Activated T-helper 1 cell treated with anti-CD3 and anti-CD28 coated beads, Interleukin-12 subunit alpha, Interleukin-12 subunit beta, Interleukin-2, Interleukin-4 antibody, amounts not matched to agents 30 ng/mL and 10 ng/mL and 1 ng/mL, durations not matched to agents 14 hours and 24 hours and 36 hours (primary cell): ENCODE measurements at regions not wholly inside any gene's neighbourhood (a gene's known extent, or its start where the extent isn't known, plus 50 kb on each side); places are given as distances from the start of the nearest gene placed in this dataset.

Experiments
- DNase-seq: peaks from one replicate; pipeline ENCODE4 v3.0.0; 2021; ENCODE audit warnings: low spot score
- H3K27ac Mint-ChIP-seq: one replicate; pipeline ENCODE4 v1.8.0; 2021; ENCODE audit warnings: mild to moderate bottlenecking, mixed read lengths
- H3K27me3 Mint-ChIP-seq: one replicate; pipeline ENCODE4 v1.8.0; 2022; ENCODE audit warnings: mild to moderate bottlenecking, moderate library complexity, mixed read lengths; ENCODE audit not compliant: insufficient read depth
- H3K36me3 Mint-ChIP-seq: one replicate; pipeline ENCODE4 v1.8.0; 2021; ENCODE audit warnings: low read depth, mixed read lengths
- H3K4me1 Mint-ChIP-seq: one replicate; pipeline ENCODE4 v1.8.0; 2021; ENCODE audit warnings: low read depth, mixed read lengths
- H3K4me3 Mint-ChIP-seq: one replicate; pipeline ENCODE4 v1.8.0; 2021; ENCODE audit warnings: mild to moderate bottlenecking, moderate library complexity, mixed read lengths
- H3K9me3 Mint-ChIP-seq: one replicate; pipeline ENCODE4 v1.8.0; 2021; ENCODE audit warnings: mixed read lengths
- intact Hi-C: fragments of 100-400 bp; cut with micrococcal nuclease; formaldehyde crosslinking; loops from one replicate; pipeline ENCODE4 v1.15.1; 2024

- Mint-ChIP-seq H3K36me3 (no peaks in the 10 kb centered on the region), H3K9me3 (no peaks in the 10 kb centered on the region), H3K27me3 (no peaks in the 10 kb centered on the region), H3K4me1 (no peaks in the 10 kb centered on the region), H3K27ac (no peak overlapping the region), H3K4me3 (no peak overlapping the region)
- intact Hi-C loops, result no loop called here
- no peak for DNase-seq
Measured at GRCh38 chr4:177671845-177672244, 229.6 kb upstream of the AGA start.

- H3K27me3 Mint-ChIP-seq, result no peaks in the 10 kb centered on the region
- H3K4me1 Mint-ChIP-seq, result no peaks in the 10 kb centered on the region
Measured at GRCh38 chr4:177673985-177674489, 231.8 kb upstream of the AGA start.

GRCh38 chr4:177680308-177680707 lies 238.1 kb upstream of the AGA start:
- intact Hi-C loops, result no loop called here
- Mint-ChIP-seq H3K36me3 (no peaks in the 10 kb centered on the region), H3K27me3 (no peaks in the 10 kb centered on the region), H3K4me3 (no peak overlapping the region), H3K9me3 (no peaks in the 10 kb centered on the region), H3K27ac (no peak overlapping the region), H3K4me1 (no peaks in the 10 kb centered on the region)
- no peak for DNase-seq

More at GRCh38 chr4:177673985-177674489, 231.8 kb upstream of the AGA start:
- Mint-ChIP-seq H3K36me3 (no peaks in the 10 kb centered on the region), H3K4me3 (no peak overlapping the region), H3K9me3 (no peaks in the 10 kb centered on the region), H3K27ac (no peak overlapping the region)
- no peak for DNase-seq
- intact Hi-C loops, result no loop called here

DNA sequence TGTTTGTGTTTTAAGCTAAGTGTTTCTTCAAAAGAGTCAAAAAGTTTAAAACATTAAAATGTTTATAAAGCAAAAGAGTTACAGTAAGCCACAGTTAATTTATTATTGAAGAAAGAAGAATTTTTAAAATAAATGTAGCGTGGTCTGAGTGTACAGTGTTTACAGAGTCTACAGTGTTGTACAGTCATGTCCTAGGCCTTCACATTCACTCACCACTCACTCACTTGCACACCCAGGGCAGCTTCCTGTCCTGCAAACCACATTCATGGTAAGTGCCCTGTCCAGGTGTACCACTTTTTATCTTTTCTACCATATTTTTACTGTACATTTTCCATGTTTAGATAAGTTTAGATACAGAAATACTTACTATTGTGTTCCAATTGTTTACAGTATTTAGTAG lies 239.7 kb upstream of the AGA start:
- H3K27ac Mint-ChIP-seq, result no peak overlapping the region
- no peak overlapping the region for H3K4me3 Mint-ChIP-seq
- no peak for DNase-seq
- no peaks in the 10 kb centered on the region for H3K36me3 Mint-ChIP-seq
- H3K27me3 Mint-ChIP-seq, result no peaks in the 10 kb centered on the region
- H3K9me3 Mint-ChIP-seq, result no peaks in the 10 kb centered on the region
- no peaks in the 10 kb centered on the region for H3K4me1 Mint-ChIP-seq
- intact Hi-C loops, result no loop called here

- Mint-ChIP-seq H3K27me3 (peaks cover 1% of the 10 kb centered on the region), H3K36me3 (no peaks in the 10 kb centered on the region), H3K9me3 (no peaks in the 10 kb centered on the region), H3K4me1 (no peaks in the 10 kb centered on the region), H3K4me3 (no peak overlapping the region), H3K27ac (no peak overlapping the region)
- intact Hi-C loops, result no loop called here
- no peak for DNase-seq
Measured at GRCh38 chr4:177687117-177687516, 244.9 kb upstream of the AGA start.

GRCh38 chr4:177692907-177693306 lies 250.7 kb upstream of the AGA start:
- Mint-ChIP-seq H3K4me3 (no peak overlapping the region), H3K4me1 (no peaks in the 10 kb centered on the region), H3K36me3 (no peaks in the 10 kb centered on the region), H3K27ac (no peak overlapping the region), H3K9me3 (no peaks in the 10 kb centered on the region), H3K27me3 (peaks cover 1% of the 10 kb centered on the region)
- DNase-seq, result no peak
- intact Hi-C loops, result no loop called here

- H3K27ac Mint-ChIP-seq, result no peak overlapping the region
- H3K4me3 Mint-ChIP-seq, result no peak overlapping the region
Measured at GRCh38 chr4:177696438-177696966, 254.3 kb upstream of the AGA start.

GRCh38 chr4:177699365-177700213 lies 257.4 kb upstream of the AGA start:
- no peaks in the 10 kb centered on the region for H3K27me3 Mint-ChIP-seq
- intact Hi-C loops, result no loop called here
- H3K27ac Mint-ChIP-seq, result no peak overlapping the region
- no peaks in the 10 kb centered on the region for H3K9me3 Mint-ChIP-seq
- no peak for DNase-seq
- no peak overlapping the region for H3K4me3 Mint-ChIP-seq
- H3K4me1 Mint-ChIP-seq, result no peaks in the 10 kb centered on the region
- no peaks in the 10 kb centered on the region for H3K36me3 Mint-ChIP-seq

More at GRCh38 chr4:177696438-177696966, 254.3 kb upstream of the AGA start:
- Mint-ChIP-seq H3K4me1 (no peaks in the 10 kb centered on the region), H3K9me3 (no peaks in the 10 kb centered on the region), H3K27me3 (no peaks in the 10 kb centered on the region), H3K36me3 (no peaks in the 10 kb centered on the region)
- DNase-seq, result no peak
- intact Hi-C loops, result no loop called here

- no peaks in the 10 kb centered on the region for H3K27me3 Mint-ChIP-seq
- H3K9me3 Mint-ChIP-seq, result no peaks in the 10 kb centered on the region
- intact Hi-C loops, result no loop called here
Measured at GRCh38 chr4:177706916-177707315, 264.7 kb upstream of the AGA start.

GRCh38 chr4:177713454-177713853 lies 271.2 kb upstream of the AGA start:
- Mint-ChIP-seq H3K4me3 (no peak overlapping the region), H3K36me3 (no peaks in the 10 kb centered on the region), H3K27ac (no peak overlapping the region), H3K9me3 (no peaks in the 10 kb centered on the region), H3K27me3 (peaks cover 2% of the 10 kb centered on the region), H3K4me1 (no peaks in the 10 kb centered on the region)
- DNase-seq, result no peak
- intact Hi-C loops, result no loop called here

More at GRCh38 chr4:177706916-177707315, 264.7 kb upstream of the AGA start:
- no peaks in the 10 kb centered on the region for H3K4me1 Mint-ChIP-seq
- no peak overlapping the region for H3K27ac Mint-ChIP-seq
- DNase-seq, result no peak
- no peaks in the 10 kb centered on the region for H3K36me3 Mint-ChIP-seq
- no peak overlapping the region for H3K4me3 Mint-ChIP-seq

DNA sequence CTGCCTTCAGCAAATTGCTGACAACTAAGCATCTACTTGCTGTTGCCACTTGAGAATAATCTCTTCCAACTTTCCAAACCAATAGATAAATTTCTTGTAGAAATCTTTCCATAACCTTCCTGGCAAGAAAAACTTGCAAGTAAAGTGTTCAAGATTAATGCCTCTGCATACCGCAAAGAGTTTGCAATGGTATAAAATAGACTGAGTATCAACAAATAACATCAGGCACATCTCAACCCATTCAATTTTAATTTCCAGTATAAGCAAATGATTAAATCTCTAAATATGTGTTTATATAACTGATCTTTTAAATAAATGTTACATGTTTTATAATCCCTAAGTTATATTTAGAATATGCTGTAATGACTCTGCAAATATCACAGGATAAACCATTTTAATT lies 275.2 kb upstream of the AGA start:
- no peaks in the 10 kb centered on the region for H3K4me1 Mint-ChIP-seq
- intact Hi-C loops, result no loop called here
- no peak for DNase-seq
- H3K27ac Mint-ChIP-seq, result no peak overlapping the region
- H3K27me3 Mint-ChIP-seq, result peaks cover 2% of the 10 kb centered on the region
- no peaks in the 10 kb centered on the region for H3K9me3 Mint-ChIP-seq
- no peaks in the 10 kb centered on the region for H3K36me3 Mint-ChIP-seq
- no peak overlapping the region for H3K4me3 Mint-ChIP-seq

DNA sequence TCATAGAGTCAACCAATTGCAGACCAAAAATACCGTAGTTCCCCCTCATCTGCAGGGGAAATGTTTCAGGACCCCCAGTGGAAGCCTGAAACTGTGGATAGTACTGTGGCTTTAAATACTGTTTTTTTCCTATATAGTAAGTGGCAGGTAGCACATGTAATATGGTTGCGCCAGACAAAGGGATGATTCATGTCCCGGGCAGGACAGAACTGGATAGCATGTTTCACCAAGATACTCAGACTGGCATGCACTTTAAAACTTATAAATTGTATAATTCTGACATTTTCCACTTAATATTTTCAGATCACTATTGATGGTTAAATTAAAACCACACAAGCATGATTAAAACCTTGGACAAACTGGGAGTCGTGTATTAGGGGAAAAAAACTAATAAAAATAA lies 276.3 kb upstream of the AGA start:
- Mint-ChIP-seq H3K27me3 (peaks cover 2% of the 10 kb centered on the region), H3K36me3 (no peaks in the 10 kb centered on the region), H3K9me3 (no peaks in the 10 kb centered on the region), H3K27ac (no peak overlapping the region), H3K4me3 (no peak overlapping the region), H3K4me1 (no peaks in the 10 kb centered on the region)
- intact Hi-C loops, result no loop called here
- DNase-seq, result no peak

DNA sequence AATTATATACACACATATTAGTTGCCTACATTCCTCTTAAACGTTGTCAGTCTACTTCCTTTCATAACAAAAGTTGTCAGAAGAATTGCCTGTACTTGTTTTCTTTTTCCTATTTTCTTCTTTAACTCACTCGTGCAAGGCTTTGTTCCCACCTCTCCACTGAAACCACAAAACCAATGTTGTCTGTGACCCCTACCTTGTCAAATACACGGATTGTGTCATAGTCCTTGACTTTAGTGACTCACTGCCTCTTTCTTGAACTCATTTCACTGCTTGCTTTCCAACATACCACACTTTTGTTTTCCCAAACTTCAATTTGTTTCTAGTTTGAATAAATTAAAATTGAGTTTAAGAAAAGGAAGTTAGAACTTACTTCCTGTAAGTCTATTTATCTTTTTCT lies 283.9 kb upstream of the AGA start:
- H3K4me3 Mint-ChIP-seq, result no peak overlapping the region
- H3K9me3 Mint-ChIP-seq, result no peaks in the 10 kb centered on the region
- intact Hi-C loops, result no loop called here
- DNase-seq, result no peak
- no peaks in the 10 kb centered on the region for H3K27me3 Mint-ChIP-seq
- H3K36me3 Mint-ChIP-seq, result no peaks in the 10 kb centered on the region
- H3K27ac Mint-ChIP-seq, result no peak overlapping the region
- H3K4me1 Mint-ChIP-seq, result no peaks in the 10 kb centered on the region
